HG02588 (cell line): ENCODE measurements at regions not wholly inside any gene's neighbourhood (a gene's known extent, or its start where the extent isn't known, plus 50 kb on each side); places are given as distances from the start of the nearest gene placed in this dataset.

Experiments used
- ATAC-seq: cut with Tn5 transposase; IDR thresholded peaks from one replicate; pipeline ENCODE4 v1.9.1; 2021; ENCODE audit warnings: mild to moderate bottlenecking, moderate library complexity; ENCODE audit not compliant: unreplicated experiment

GRCh38 chr3:116920826-116921610 is 211.4 kb downstream of the TUSC7 start:
- no peak for ATAC-seq

DNA sequence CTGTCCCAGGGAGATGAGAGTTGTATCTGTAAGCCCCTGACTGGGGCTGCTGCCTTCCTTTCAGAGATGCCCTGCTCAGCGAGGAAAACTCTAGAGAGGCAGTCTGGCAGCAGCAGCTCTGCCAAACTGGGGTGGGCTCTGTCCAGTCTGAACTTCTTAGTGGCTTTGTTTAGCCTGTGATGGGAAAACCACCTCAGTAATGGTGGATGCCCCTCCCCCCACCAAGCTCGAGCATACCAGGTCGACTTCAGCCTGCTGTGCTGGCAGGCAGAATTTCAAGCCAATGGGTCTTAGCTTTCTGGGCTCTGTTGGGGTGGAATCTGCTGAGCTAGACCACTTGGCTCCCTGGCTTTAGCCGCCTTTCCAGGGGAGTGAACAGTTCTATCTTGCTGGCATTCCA is 218.3 kb downstream of the TUSC7 start:
- no peak for ATAC-seq

- no peak for ATAC-seq
Measured at GRCh38 chr3:116929505-116930222, 220.1 kb downstream of the TUSC7 start.

- ATAC-seq: no peak
Measured at GRCh38 chr3:116930786-116931185, 221.2 kb downstream of the TUSC7 start.

DNA sequence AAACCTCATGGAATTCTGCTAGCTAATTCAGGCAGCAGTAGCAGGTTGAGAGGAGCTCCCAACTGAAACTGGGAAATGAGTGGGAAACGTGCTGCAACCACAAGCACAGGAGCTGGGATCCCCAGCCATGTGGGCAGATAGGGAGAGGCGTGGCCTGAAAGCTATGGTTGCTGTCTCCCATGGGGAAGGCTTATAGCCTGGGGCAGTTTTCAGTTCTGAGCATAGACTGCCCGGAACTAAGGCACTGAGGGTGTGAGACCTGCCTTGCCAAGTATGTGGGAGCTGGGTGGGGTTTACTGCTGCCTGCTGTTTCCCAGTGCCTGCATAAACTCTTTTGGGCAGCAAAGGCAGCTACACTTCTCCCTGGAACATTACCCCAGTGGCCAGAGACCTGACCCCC is 229.5 kb downstream of the TUSC7 start:
- ATAC-seq: no peak

DNA sequence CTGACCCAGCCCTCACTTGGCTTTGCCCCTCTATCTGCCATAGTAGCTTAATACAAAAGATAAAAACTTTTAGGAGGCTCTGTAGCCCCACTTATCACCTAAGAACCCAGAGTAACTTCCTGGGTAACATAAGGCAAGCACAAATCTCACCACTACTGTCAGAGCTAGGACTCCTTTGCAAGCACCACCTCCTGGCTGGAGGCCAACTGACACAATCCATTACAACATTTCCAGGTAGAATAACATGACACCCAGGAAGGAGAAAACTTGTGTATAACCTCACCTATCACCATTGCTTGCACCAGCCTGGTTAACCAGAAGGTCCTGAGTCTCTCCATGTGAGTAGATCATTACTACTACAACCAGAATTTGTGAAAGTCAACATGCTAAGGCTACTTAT is 230.0 kb downstream of the TUSC7 start:
- no peak for ATAC-seq

DNA sequence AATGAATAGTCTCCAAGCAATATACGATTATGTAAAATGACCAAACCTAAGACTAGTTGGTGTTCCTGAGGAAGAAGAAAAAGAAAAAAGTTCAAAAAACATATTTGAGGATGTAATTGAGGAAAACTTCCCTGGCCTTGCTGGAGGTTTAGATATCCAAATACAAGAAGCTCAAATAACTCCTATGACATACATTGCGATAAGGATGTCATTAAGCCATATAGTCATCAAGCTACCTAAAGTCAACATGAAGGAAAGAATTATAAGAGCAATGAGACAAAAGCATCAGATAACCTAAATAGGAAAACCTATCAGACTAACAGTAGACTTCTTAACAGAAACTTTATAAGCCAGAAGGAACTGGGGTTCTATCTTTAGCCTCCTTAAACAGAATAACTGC is 231.1 kb downstream of the TUSC7 start:
- no peak for ATAC-seq

- no peak for ATAC-seq
Measured at GRCh38 chr3:116946376-116946775, 236.8 kb downstream of the TUSC7 start.

DNA sequence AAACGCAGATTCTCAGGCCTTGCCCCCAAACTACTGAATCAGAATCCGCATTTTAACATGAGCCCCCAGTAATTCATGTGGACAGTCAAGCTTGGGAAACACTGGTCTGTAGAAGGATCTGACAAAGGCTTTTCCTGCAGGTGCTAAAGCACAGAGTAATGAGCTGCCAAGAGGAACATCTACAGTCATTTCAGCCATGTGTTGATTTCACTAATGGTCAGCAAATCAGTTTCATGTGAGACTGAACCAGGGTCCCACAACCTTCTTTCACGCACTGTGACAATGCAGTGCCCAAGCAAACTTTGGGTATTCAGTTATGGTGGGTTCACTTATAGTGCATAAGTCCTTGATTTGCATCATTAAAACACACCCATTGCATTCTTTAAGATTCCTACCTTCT is 237.6 kb downstream of the TUSC7 start:
- no peak for ATAC-seq

DNA sequence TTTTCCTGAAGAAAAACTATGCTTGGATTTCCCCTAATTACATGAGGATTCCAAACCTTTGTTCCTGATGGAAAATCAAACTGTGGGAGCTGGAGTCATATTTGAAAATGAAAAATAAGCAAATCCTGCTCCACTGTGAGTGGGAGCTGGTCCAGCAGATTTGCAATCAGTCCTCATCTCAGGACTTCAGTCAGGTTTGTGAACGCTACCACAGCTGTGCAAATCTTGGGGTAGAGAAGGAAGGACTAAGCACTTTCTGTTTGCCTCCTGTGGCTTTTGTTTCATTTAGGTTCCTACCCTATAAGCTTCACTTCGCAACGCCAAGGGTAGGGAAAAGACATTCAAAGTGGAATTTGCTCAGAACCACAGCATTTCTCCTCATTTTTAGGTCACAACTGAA is 238.2 kb downstream of the TUSC7 start:
- no peak for ATAC-seq

DNA sequence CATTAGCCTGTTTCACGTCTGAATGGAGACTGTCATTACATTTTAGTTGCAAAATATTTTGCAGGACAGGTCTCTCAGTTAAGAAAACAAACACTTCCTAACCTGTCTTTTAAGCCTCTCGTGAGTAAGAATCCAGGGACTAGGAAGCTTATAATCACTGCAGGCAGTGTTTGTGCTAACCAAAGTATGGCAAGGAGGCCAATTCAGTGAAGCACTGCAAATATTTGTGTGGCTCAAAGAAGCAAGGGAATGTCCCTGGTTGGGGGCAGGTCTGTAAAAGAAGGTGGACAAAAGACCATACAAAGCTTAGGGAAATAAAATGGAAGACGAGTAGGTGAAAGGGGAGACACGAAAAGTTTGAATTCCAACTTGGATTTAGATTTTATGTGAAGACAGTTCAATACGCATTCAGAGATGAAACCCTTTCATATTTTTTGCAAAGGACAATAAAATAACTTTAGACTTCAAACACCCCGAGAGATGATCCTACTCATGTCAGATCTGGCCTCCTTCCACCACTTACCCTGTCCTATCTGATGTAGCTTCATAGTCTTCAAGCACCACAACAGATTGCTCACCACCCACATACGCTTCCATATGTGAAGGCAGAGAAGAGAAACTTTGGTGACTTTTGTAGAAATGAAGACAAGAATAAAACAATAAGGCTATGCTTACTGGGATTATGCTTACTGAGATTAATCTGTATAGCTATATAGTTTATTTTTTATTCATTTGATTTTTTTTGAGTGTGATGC is 240.9 kb downstream of the TUSC7 start:
- ATAC-seq: no peak

DNA sequence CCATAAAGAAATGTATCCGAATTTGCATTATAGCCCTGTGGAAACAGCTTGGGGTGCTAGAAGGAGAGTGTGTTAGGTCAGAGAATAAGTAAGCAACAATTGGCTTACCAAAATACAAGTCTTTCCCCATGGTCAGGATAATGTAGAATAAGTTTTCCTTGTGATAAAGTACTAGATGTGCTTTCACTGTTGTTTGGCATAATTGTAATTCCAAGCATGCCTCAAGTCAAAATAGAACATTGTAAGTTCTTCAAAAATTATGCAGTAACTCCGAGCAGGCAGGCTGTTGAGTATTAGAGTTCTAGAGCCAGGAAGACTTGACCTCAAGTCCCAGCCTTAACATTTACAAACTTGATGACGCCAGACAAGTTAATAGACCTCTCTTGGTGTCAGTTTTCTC is 242.0 kb downstream of the TUSC7 start:
- no peak for ATAC-seq

DNA sequence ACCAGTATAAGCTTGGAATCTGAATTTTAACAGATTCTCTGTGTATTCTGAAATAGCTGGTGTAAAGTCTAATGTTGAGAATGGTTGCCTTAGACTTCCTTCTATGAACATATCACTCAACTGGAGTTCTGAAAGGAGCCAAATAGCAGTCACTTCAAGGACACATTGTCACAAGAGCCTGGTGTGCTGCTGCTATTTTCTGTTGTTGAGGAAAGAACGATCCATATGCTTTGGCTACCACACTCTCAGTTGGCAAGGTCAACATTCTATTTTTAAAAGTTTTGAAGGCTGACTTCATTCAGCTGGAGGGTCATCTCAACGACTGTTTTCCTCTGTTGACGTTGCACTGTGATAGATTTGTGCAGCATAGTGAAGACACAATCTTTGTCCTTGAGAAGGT is 248.7 kb downstream of the TUSC7 start:
- ATAC-seq: no peak

GRCh38 chr3:116961106-116961505 is 251.5 kb downstream of the TUSC7 start:
- no peak for ATAC-seq

GRCh38 chr3:116963802-116964201 is 254.2 kb downstream of the TUSC7 start:
- no peak for ATAC-seq

DNA sequence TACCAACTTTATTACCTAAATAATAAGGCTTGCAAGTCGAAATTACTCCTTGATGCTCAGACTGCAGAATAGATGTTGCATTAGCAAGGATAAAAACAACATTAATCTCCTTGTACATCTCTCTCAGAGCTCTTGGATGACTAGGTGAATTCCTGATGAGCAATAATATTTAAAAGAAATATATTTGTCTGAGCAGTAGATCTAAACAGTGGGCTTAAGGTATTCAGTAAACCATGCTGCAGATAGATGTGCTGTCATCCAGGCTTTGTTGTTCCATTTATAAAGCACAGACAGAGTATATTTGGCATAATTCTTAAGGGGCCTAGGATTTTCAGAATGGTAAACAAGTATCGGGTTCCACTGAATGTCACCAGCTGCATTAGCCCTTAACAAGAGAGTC is 257.1 kb downstream of the TUSC7 start:
- ATAC-seq: no peak

GRCh38 chr3:116969135-116969534 is 259.6 kb downstream of the TUSC7 start:
- ATAC-seq: no peak

GRCh38 chr3:116969646-116970045 is 260.1 kb downstream of the TUSC7 start:
- ATAC-seq: no peak

DNA sequence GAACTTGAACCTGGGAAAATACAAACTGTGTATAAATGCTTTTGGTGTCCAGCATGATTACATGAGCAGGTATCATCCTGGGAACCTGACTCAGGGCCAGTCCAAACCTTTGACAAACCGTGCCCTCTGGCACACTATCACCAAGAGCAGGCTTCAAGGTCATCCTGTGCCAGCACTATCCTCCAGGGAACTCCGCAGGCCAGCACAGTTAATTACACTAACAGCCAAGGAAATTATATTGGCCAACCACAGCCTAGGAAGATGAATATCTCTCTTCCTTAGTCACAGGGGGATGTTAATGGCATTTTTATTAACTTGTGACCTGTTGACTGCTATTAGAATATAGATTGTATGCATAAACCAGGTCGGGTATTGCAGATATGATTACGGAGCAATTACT is 262.0 kb downstream of the TUSC7 start:
- no peak for ATAC-seq

DNA sequence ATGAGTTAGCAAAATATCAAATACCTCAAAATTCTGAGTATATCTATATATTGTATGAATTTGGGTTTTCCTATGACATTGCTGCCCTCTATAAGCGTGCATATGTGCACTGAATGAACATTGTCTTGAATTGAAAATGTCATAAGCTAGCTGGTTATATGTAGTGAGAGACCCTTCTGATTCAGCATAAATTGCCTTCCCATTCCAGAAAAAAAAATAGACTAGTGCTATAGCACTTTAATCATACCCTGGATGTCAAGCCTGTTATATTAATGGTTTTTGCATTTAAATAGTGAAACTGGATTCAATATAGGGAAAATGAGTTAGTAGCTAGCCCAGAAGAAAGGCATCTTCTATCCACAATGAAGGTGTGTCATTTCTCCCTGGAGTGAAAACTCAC is 265.1 kb downstream of the TUSC7 start:
- ATAC-seq: no peak

- no peak for ATAC-seq
Measured at GRCh38 chr3:116977441-116977840, 267.9 kb downstream of the TUSC7 start.

- no peak for ATAC-seq
Measured at GRCh38 chr3:116980099-116980498, 270.5 kb downstream of the TUSC7 start.
